DMS 273 (cell line): ENCODE measurements at regions not wholly inside any gene's neighbourhood (a gene's known extent, or its start where the extent isn't known, plus 50 kb on each side); places are given as distances from the start of the nearest gene placed in this dataset.
"Not testable (repeated sequence)": the region's sequence is repeated elsewhere in the genome, so short reads cannot be mapped to it uniquely, and the experiment has no call there.

Experiments used
- DNase-seq: peaks from one replicate; lab custom pipeline; 2025; ENCODE audit not compliant: unreplicated experiment; lab: John Stamatoyannopoulos, UW

DNA sequence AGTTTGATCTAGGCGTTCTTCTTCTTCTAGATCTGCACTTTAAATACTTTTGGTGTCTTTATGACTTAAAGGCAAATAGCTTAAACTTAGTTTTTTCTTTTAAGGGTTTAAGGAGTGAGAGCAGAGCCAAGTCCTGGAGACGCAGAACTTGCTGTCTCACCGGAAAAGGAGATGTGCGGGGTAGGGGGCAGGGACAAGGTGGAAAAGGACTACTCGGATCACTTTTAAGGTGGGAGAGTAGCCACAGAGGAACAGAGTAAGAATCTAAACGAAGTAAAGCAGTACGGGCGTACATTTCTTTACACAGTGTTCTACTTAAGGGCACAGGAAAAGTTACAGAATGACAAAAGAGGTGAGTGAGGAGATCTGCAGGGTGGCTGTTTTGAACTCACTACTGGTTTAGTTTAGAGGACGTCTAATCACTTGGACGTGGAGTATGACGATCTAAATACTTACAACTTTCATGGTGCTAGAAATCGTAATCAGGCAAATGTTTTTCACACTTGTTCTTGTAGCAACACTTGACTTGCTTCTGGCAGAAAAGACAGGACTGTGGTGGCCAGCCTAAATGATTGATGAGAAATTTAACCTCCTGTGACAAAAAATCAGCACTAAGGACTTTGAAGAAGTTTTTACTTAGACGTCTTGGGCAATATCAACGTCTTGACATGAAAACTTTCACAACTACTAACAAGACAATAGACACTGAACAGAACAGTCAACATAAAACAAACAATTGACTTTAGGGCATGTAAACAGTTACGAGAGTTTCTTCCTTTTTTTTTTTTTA is 127.0 kb downstream of the ART5 start:
- DNase-seq = not testable (repeated sequence)

- not testable (repeated sequence) for DNase-seq
Observed at GRCh38 chr11:3513311-3513710, 128.5 kb downstream of the ART5 start.

GRCh38 chr11:3512751-3513150 is 129.0 kb downstream of the ART5 start:
- not testable (repeated sequence) for DNase-seq

DNA sequence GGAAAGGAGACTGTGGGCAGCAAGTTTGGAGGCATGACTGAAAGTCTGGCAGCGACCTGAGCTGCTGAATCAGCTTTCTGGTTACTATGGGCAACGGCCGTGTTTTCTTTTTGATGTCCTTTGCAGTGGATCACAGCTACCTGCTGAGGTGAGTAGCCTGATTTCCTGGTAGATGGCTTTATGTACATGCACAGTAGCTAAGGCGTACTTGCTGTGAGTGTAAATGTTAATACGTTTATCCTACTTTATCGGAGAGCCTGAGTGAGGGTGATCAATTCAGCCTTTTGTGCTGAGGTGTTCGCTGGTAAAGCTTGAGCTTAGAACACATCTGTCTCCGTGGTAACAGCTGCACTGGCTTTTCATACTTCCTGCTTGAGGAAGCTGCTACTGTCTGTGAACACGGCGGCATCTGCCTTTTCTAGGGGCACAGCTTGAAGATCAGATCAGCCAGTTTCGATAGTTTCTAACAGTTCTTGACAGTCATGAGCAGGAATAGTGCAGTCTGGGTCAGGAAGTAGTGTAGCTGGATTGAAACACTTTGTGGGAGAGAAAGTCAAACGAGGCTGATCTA is 129.6 kb downstream of the ART5 start:
- not testable (repeated sequence) for DNase-seq

- not testable (repeated sequence) for DNase-seq
Observed at GRCh38 chr11:3511416-3512132, 130.2 kb downstream of the ART5 start.

DNA sequence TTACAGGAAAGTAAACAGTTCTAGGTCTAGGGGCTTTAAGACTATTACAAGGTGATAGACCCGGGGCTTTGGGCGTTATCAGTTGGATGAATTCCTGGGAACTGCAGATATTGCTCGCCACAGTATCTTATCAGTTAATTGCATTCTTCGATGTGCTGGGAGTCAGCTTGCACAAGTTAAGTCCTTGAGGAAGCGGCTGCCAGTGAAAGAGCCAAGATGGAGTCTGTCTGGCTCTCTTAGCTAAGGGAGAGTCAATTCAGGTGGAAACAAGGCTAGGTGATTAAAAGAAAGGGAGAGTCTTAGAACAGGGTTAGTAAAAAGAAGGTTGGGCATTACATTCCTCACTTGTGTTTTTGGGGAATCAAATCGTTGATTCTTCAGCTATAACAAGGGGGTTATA is 130.6 kb upstream of the ZNF195 start:
- DNase-seq = not testable (repeated sequence)

- not testable (repeated sequence) for DNase-seq
Observed at GRCh38 chr11:3499198-3499597, 120.3 kb upstream of the ZNF195 start.

DNA sequence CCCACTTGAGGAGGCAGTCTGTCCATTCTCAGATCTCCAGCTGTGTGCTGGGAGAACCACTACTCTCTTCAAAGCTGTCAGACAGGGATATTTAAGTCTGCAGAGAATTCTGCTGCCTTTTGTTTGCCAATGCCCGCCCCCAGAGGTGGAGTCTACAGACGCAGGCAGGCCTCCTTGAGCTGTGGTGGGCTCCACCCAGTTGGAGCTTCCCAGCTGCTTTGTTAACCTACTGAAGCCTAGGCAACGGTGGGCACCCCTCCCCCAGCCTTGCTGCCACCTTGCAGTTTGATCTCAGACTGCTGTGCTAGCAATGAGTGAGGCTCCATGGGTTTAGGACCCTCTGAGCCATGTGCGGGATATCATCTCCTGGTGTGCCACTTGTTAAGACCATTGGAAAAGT is 119.4 kb upstream of the ZNF195 start:
- DNase-seq = peak; percentile 2

DNA sequence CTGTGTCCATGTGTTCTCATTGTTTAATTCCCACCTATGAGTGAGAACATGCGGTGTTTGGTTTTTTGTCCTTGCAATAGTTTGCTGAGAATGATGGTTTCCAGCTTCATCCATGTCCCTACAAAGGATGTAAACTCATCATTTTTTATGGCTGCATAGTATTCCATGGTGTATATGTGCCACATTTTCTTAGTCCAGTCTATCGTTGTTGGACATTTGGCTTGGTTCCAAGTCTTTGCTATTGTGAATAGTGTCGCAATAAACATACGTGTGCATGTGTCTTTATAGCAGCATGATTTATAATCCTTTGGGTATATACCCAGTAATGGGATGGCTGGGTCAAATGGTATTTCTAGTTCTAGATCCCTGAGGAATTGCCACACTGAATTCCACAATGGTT is 114.2 kb upstream of the ZNF195 start:
- not testable (repeated sequence) for DNase-seq

DNA sequence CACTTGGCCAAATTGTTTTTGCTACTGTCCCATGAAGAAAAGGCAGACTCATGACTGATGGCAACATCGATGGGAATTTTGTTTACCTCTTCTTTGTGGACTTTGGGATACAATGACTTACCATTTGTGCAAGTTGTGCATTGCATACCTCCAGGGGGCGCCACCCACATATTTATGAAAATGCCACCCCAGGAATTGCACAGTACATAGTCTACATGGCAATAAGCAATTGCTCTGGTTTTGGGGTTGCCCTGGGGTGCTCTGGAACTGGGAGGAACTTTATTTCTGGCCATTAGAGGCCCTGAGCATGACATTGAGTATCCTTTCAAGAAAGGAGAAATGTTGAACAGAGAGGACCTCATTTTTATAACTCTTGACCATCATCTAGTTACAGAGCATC is 109.1 kb upstream of the ZNF195 start:
- not testable (repeated sequence) for DNase-seq

- not testable (repeated sequence) for DNase-seq
Observed at GRCh38 chr11:3485737-3486136, 106.8 kb upstream of the ZNF195 start.

DNA sequence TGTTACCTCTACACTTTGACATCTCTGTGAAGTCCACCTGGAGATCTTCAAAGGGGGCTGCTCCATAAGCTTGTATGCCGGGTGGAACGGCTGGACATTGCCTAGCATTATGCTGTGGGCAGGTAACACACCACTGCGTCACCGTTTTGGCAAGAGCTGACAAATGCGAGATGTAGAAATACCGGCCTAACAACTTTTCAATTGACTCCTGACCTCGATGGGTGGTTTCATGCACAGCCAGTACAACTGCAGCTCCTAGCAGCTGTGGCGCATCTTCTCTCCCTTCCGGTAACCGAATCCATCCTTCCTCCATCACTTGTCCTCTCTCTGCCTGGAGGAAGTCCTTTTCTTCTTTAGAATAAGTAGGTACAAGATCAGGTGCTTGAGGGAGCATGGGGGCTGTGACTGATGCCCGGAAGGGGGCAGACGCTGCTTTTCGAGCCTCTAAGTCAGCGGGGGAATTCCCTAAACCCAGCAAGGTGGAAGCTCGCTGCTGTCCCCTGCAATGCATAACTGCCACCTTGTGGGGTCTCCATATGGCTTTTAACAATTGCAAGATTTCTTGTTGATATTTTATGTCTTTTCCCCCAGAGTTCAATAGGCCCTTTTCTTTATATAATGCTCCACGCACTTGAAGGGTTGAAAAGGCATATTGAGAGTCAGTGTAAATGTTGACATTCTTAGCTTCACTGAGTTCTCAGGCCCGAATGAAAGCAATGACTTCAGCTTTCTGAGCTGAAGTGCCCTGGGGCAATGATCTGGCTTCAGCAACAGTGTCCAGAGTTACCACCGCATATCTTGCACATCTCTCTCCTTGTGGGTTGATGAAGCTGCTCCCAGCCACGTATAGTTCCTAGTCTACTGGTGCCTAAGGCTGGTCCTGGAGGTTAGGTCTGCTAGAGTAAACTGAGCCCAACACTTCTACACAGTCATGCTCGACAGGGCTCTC is 98.3 kb upstream of the ZNF195 start:
- not testable (repeated sequence) for DNase-seq

DNA sequence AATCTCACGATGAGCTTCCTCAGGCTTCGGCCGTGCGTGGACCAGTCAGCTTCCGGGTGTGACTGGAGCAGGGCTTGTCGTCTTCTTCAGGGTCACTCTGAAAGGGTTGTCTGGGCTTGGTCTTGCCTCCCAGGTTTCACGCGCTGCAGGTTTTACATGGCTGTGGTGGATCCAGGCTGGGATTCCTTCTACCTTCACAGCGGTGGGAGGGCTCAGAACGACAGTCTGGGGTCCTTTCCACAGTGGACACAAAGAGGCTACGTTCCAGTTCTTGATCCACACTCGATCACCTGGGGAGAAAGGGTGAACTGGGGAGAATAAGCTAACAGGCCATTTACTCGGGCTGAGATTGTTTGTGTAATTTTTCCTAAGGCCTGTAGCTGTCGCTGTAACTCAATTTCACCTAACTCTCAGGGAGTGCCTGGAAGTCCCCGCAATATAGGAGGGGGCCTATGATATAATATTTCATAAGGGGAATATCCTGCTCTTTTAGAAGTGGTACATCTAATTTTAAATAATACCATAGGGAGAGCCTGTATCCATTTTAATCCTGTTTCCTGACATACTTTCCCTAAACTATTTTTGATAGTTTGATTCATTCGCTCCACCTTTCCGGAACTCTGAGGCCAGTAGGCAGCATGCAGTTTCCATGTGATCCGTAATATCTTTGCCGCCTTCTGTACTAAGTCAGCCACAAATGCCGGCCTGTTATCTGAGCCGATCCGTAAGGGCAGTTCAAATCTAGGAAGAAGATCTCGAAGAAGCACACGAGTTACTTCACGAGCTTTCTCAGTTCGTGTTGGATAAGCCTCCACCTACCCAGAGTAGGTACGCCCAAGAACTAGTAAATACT is 97.4 kb upstream of the ZNF195 start:
- DNase-seq = not testable (repeated sequence)

GRCh38 chr11:3468963-3469362 is 90.0 kb upstream of the ZNF195 start:
- DNase-seq = peak; percentile 2

GRCh38 chr11:3467599-3467998 is 88.7 kb upstream of the ZNF195 start:
- DNase-seq = not testable (repeated sequence)

DNA sequence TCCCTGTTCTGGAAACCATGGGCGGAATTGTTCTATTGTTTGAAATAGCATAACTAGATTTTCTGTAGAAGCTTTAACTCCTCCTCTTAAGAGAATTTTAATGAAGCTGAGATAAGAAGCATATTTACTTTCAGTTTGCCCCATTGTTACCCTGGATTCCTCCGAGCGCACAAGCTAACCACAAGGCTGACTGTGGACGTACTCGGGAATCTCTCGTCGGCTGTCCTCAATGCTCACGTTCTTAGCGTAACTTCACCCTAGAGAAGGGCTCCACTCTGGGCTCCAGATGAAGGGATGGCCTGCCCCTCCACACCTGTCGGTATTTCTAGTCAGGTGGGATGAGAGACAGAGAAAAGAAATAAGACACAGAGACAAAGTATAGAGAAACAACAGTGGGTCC is 76.7 kb upstream of the ZNF195 start:
- not testable (repeated sequence) for DNase-seq

GRCh38 chr11:3454844-3455243 is 75.9 kb upstream of the ZNF195 start:
- peak; percentile 59 for DNase-seq

GRCh38 chr11:3453596-3454256 is 74.8 kb upstream of the ZNF195 start:
- not testable (repeated sequence) for DNase-seq

- not testable (repeated sequence) for DNase-seq
Observed at GRCh38 chr11:3450822-3451221, 71.9 kb upstream of the ZNF195 start.
